ENCODE measurements at regions not wholly inside any gene's neighbourhood (a gene's known extent, or its start where the extent isn't known, plus 50 kb on each side); places are given as distances from the start of the nearest gene placed in this dataset.

- no peak for TF ChIP-seq CTCF (IDR thresholded peaks at IDR 0.05; ENCODE audit: poor library complexity, severe bottlenecking)
- TF ChIP-seq, protein P1, sequence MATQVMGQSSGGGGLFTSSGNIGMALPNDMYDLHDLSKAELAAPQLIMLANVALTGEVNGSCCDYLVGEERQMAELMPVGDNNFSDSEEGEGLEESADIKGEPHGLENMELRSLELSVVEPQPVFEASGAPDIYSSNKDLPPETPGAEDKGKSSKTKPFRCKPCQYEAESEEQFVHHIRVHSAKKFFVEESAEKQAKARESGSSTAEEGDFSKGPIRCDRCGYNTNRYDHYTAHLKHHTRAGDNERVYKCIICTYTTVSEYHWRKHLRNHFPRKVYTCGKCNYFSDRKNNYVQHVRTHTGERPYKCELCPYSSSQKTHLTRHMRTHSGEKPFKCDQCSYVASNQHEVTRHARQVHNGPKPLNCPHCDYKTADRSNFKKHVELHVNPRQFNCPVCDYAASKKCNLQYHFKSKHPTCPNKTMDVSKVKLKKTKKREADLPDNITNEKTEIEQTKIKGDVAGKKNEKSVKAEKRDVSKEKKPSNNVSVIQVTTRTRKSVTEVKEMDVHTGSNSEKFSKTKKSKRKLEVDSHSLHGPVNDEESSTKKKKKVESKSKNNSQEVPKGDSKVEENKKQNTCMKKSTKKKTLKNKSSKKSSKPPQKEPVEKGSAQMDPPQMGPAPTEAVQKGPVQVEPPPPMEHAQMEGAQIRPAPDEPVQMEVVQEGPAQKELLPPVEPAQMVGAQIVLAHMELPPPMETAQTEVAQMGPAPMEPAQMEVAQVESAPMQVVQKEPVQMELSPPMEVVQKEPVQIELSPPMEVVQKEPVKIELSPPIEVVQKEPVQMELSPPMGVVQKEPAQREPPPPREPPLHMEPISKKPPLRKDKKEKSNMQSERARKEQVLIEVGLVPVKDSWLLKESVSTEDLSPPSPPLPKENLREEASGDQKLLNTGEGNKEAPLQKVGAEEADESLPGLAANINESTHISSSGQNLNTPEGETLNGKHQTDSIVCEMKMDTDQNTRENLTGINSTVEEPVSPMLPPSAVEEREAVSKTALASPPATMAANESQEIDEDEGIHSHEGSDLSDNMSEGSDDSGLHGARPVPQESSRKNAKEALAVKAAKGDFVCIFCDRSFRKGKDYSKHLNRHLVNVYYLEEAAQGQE (IDR thresholded peaks at IDR 0.05; ENCODE audit: borderline replicate concordance): no peak
Measured at GRCh38 chr1:170460414-170461155, 71.4 kb upstream of the GORAB start.

Measured in neural cell (in vitro differentiated cells).